ENCODE measurements at regions not wholly inside any gene's neighbourhood (a gene's known extent, or its start where the extent isn't known, plus 50 kb on each side); places are given as distances from the start of the nearest gene placed in this dataset.
"Not testable (repeated sequence)": the region's sequence is repeated elsewhere in the genome, so short reads cannot be mapped to it uniquely, and the experiment has no call there.

GRCh38 chr11:23220086-23220485, 359.8 kb upstream of the CCDC179 start:
- intact Hi-C loops (cut with DNase I); DNase-seq: not testable (repeated sequence)

- DNase-seq: no peak
Observed at GRCh38 chr11:23221366-23221765, 361.1 kb upstream of the CCDC179 start.

DNA sequence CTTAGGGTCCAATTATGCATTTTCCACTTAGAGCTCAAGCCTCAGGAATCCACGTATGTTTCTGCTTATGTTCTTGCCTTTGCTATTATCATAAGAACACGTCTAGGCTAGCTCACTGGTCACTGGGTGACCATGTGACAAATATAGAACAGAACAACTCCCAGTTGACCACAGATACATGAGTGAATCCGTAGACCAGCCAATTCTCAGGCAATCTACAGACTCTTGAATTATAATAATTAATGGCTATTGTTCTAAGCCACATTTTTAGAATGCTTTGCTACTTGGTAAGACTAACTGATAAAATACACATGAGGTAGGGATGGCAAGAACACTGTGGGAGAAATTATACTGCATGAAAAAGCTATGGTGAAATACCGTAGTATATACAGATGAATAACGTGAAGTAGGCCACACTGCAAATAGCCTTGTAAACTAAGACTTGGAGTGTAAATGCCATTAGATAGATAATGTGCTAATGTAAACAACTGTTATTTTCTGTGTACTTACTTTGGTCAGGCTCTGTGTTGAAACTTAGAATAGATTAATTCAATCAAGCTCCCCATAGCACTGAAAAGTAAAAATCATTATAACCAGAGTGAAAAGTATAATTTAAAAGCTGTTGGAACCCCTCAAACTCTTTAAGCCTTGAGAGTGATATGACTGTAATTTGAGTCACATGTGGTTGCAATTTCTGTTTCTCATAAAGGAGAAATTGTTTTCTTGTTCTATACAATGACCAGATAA, 366.2 kb upstream of the CCDC179 start:
- no peak for DNase-seq
- intact Hi-C loops (cut with DNase I): no loop called here

More at GRCh38 chr11:23221366-23221765, 361.1 kb upstream of the CCDC179 start:
- intact Hi-C loops (cut with DNase I): no loop called here

- intact Hi-C loops (cut with DNase I): no loop called here
- DNase-seq: no peak
Observed at GRCh38 chr11:23227078-23227445, 366.8 kb upstream of the CCDC179 start.

DNA sequence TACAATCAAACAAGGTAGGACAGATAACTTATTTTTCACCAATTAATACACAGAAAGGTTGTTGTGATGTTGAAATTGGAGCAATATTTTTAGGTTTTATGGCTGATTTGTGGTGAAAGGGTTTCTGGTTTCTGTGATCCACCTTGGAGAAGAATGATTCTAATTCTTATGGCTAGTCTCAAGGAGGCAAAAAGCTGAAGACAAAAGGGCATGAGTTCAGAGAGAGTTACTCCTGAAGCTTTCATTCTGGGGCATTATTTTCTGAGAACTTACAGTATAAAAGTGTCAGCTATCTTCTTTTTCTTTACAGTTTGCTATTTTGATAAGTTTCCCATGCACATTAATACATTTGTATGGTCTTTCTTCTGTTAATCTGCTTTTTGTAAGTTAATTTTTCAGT, 372.4 kb upstream of the CCDC179 start:
- DNase-seq: no peak
- intact Hi-C loops (cut with DNase I): no loop called here

GRCh38 chr11:23233075-23233474, 372.8 kb upstream of the CCDC179 start:
- intact Hi-C loops (cut with DNase I): no loop called here
- no peak for DNase-seq

- intact Hi-C loops (cut with DNase I): no loop called here
- DNase-seq: no peak
Observed at GRCh38 chr11:23236826-23237555, 376.7 kb upstream of the CCDC179 start.

DNA sequence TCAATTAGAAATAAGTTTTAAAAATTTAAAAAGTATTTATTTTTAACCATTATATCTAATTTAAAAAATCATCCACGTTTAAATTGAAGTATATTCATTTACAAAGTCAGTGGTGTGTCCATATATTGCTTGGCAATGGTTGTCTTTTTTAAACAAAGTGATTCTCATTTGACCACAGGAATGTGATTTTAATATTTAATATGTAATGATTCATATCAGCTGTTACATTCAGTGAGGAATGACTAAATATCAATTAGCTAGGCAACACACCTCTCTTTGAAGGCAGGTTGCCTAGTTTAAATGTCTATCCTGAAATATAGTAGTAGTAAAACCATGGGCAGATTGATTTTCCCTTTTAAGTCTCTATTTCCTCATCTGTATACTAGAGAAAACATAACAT, 392.2 kb upstream of the CCDC179 start:
- intact Hi-C loops (cut with DNase I): no loop called here
- no peak for DNase-seq

GRCh38 chr11:23257088-23257487, 396.8 kb upstream of the CCDC179 start:
- intact Hi-C loops (cut with DNase I): no loop called here
- no peak for DNase-seq

- no peak for DNase-seq
Observed at GRCh38 chr11:23257556-23257955, 397.3 kb upstream of the CCDC179 start.

DNA sequence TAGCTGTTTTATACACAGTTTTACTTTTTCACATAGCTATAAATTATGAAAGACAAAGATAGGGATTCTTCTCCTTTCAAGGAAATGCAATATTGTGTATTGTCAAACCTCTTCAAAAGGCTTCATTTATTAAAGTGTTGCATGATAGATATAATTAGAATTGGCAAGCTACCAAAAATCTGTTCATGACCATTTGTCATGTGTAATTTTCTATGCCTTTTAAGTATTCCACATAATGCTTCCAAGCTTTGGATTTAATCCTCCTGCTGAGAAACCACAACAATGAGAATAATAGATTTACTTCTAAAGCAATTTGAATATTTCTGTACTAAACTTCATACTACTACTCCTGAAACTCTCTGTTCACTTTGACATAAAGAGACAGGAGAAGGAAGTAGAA, 403.2 kb upstream of the CCDC179 start:
- intact Hi-C loops (cut with DNase I): no loop called here
- no peak for DNase-seq

More at GRCh38 chr11:23257556-23257955, 397.3 kb upstream of the CCDC179 start:
- intact Hi-C loops (cut with DNase I): no loop called here

DNA sequence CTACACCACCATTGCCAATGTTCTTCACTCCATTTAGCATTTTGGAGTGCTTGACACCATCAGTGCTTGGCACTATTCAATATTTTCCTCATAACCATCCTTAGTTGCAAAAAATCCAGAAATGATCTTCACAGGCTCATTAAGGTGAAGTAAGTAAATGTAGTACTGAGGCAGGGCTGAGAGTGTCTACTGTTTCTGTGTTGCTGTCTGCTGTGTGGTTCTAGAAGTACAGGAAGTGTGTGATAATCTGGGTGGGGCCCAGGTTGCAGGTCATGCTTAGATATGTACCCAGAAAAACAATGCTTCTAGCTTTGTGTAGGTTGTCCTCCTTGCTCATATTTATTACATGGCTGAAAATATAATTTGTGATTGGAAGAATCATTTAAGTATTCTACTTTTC, 411.8 kb upstream of the CCDC179 start:
- no peak for DNase-seq
- intact Hi-C loops (cut with DNase I): no loop called here

GRCh38 chr11:23278121-23278520, 417.8 kb upstream of the CCDC179 start:
- intact Hi-C loops (cut with DNase I): no loop called here
- no peak for DNase-seq

GRCh38 chr11:23280088-23280487, 419.8 kb upstream of the CCDC179 start:
- intact Hi-C loops (cut with DNase I): no loop called here
- no peak for DNase-seq

- intact Hi-C loops (cut with DNase I): no loop called here
- no peak for DNase-seq
Observed at GRCh38 chr11:23283666-23284065, 423.4 kb upstream of the CCDC179 start.

DNA sequence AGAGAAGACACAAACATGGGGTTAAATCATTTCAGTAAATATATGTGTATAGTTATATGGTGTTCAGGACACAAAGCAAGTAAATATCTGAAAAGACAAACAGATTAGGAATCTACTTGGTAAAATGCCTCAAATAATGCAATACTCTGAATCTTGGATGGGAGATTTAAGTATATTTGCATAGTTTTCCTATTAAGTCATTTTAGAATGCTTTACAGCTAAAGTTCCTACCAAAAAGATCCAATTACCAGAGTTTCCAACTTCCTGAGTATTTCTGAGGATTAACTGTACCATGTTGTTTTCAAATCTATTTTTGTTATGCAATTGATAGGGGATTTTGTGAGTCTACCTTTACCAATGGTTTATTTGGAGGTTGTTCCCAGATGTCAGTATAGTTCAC, 424.4 kb upstream of the CCDC179 start:
- no peak for DNase-seq
- intact Hi-C loops (cut with DNase I): no loop called here

- intact Hi-C loops (cut with DNase I): no loop called here
- DNase-seq: no peak
Observed at GRCh38 chr11:23288003-23288783, 427.9 kb upstream of the CCDC179 start.

GRCh38 chr11:23295241-23295640, 435.0 kb upstream of the CCDC179 start:
- DNase-seq: no peak

DNA sequence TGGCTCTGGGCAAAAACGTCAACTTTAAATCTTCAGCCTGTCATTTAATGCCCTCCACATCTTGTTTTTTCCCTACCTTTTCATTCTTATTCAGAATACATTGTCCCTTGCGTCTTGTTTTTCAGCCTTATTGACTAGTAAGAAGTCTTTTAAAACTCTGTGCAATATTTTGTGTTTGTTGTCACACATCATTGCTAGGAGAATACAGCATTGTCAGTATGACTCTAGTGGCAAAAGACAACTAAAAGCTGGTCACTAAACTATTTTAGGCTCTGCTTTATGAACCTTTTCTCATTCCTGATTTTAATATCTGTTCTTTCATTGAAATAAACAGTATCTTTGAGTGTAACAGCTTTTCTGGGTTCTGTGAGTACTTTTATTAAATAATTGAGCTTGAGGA, 447.8 kb upstream of the CCDC179 start:
- intact Hi-C loops (cut with DNase I): no loop called here
- no peak for DNase-seq

More at GRCh38 chr11:23295241-23295640, 435.0 kb upstream of the CCDC179 start:
- intact Hi-C loops (cut with DNase I): no loop called here

DNA sequence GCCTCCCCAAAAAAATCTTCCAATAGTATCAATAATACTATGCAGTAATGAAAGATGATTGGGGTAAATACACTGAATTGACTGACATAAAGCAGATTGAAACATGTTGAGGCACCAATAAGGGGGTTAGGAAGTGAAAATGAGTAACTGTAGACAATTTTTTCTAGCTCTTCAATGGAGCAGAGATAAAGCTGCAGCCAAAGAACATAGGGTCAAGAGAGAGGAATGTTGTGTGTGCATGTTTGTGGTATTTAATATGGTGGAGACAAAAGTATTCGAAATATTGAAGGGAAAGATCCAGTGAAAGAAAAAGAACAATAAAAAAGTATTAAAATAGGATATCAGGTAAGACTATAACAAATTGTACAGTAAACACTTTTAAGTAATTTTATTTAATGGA, 450.0 kb upstream of the CCDC179 start:
- intact Hi-C loops (cut with DNase I): no loop called here
- DNase-seq: no peak
